Ishikawa (cell line): ENCODE measurements at regions not wholly inside any gene's neighbourhood (a gene's known extent, or its start where the extent isn't known, plus 50 kb on each side); places are given as distances from the start of the nearest gene placed in this dataset.
A peak's percentile ranks its signal among the peaks of the same experiment; 100 is the strongest.

Experiments
- CEBPB ChIP-seq: IDR thresholded peaks from 2 replicates; pipeline ENCODE4 v1.6.1; 2012
- CREB1 ChIP-seq: IDR thresholded peaks from 2 replicates; pipeline ENCODE4 v1.6.1; 2012; ENCODE audit warnings: low read depth
- EGR1 ChIP-seq: IDR thresholded peaks from 2 replicates; pipeline ENCODE4 v1.6.1; 2012
- EP300 ChIP-seq: IDR thresholded peaks from 2 replicates; pipeline ENCODE4 v1.6.1; 2012; ENCODE audit warnings: borderline replicate concordance
- FOXM1 ChIP-seq: IDR thresholded peaks from 2 replicates; pipeline ENCODE4 v1.6.1; 2012; ENCODE audit warnings: low read depth, borderline replicate concordance
- NFIC ChIP-seq: IDR thresholded peaks from 2 replicates; pipeline ENCODE4 v1.6.1; 2012
- RAD21 ChIP-seq: IDR thresholded peaks from 2 replicates; pipeline ENCODE4 v1.6.1; 2012; ENCODE audit warnings: low read depth
- TAF1 ChIP-seq: IDR thresholded peaks from 2 replicates; pipeline ENCODE4 v1.6.1; 2012; ENCODE audit warnings: low read depth, mild to moderate bottlenecking
- TCF12 ChIP-seq: IDR thresholded peaks from 2 replicates; pipeline ENCODE4 v1.6.1; 2012; ENCODE audit warnings: low read depth
- TEAD4 ChIP-seq: IDR thresholded peaks from 2 replicates; pipeline ENCODE4 v1.6.1; 2012
- YY1 ChIP-seq: IDR thresholded peaks from 2 replicates; pipeline ENCODE4 v1.6.1; 2012; ENCODE audit warnings: low read depth
- ZBTB7A ChIP-seq: IDR thresholded peaks from 2 replicates; pipeline ENCODE4 v1.6.1; 2012; ENCODE audit warnings: low read depth
- TF ChIP-seq, protein P1 (sequence below): IDR thresholded peaks from 2 replicates; pipeline ENCODE4 v1.6.1; 2012; ENCODE audit warnings: low read depth, mild to moderate bottlenecking
- TF ChIP-seq, protein P2 (sequence below): IDR thresholded peaks from 2 replicates; pipeline ENCODE4 v1.6.1; 2012
- TF ChIP-seq, protein P3 (sequence below): IDR thresholded peaks from 2 replicates; pipeline ENCODE4 v1.6.1; 2012

DNA sequence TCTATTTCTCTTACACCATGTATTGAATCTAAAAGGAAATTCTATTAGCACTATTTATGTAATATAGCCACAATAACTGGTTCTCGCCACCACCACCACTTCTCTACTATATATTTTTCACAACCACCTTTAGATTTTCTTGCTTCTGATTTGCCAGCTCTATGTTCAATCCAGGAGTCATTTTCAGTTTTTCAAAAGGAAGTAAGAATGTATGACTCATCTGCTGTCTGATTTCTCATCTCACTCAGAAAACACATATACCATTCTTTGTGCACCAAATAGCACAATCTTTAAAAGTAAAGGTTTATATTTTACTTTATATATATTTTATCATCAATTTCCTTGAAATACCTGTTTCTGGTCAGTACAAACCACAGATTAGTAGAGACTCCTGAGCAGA, 1127.5 kb downstream of the TAF11L14 start:
- no peak for TF ChIP-seq RAD21
- no peak for TF ChIP-seq CREB1
- TF ChIP-seq ZBTB7A, result no peak
- TF ChIP-seq, protein P1, sequence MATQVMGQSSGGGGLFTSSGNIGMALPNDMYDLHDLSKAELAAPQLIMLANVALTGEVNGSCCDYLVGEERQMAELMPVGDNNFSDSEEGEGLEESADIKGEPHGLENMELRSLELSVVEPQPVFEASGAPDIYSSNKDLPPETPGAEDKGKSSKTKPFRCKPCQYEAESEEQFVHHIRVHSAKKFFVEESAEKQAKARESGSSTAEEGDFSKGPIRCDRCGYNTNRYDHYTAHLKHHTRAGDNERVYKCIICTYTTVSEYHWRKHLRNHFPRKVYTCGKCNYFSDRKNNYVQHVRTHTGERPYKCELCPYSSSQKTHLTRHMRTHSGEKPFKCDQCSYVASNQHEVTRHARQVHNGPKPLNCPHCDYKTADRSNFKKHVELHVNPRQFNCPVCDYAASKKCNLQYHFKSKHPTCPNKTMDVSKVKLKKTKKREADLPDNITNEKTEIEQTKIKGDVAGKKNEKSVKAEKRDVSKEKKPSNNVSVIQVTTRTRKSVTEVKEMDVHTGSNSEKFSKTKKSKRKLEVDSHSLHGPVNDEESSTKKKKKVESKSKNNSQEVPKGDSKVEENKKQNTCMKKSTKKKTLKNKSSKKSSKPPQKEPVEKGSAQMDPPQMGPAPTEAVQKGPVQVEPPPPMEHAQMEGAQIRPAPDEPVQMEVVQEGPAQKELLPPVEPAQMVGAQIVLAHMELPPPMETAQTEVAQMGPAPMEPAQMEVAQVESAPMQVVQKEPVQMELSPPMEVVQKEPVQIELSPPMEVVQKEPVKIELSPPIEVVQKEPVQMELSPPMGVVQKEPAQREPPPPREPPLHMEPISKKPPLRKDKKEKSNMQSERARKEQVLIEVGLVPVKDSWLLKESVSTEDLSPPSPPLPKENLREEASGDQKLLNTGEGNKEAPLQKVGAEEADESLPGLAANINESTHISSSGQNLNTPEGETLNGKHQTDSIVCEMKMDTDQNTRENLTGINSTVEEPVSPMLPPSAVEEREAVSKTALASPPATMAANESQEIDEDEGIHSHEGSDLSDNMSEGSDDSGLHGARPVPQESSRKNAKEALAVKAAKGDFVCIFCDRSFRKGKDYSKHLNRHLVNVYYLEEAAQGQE, result no peak
- TF ChIP-seq TCF12, result no peak
- TF ChIP-seq TAF1, result no peak

DNA sequence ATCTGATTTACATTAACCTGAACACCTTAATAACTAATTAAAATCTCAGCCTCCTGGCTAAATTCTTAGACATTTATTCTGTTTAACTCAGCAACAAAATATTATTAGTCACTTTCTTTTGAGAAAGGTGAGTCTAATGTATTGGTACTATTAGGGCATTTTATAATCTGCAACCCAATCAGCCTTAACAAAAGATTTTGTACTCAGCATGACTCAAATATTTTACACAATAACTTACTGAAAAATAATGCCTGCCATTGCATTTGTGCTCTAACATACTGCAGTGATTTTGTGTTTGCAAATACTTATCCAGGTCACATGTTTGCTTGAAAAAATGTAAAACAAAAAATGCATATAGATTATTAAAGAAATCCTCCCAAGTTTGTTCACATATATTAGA, 1129.9 kb downstream of the TAF11L14 start:
- no peak for TF ChIP-seq NFIC
- no peak for TF ChIP-seq CEBPB
- TF ChIP-seq RAD21, result no peak
- no peak for TF ChIP-seq FOXM1
- TF ChIP-seq EGR1, result no peak
- TF ChIP-seq, protein P1, result no peak
- no peak for TF ChIP-seq TEAD4
- no peak for TF ChIP-seq CREB1
- no peak for TF ChIP-seq ZBTB7A

DNA sequence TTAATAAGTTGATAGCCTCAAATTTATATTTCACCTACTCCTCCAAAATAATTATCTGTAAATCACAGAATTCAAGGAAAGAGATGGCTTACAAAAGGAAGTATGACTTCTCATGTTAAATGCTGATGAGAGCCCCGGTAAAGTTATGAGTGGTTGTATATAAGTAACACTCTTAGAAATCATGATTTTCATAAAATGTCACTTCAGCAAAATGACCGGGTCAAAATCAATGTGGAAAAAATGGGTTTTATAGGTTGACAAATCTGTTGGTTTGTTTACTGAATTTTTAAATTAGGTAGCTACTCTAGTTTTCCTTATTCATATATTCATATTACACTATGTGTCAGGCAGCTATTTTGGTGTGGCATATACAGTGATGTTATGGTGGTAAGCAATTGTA, 1131.0 kb downstream of the TAF11L14 start:
- no peak for TF ChIP-seq TAF1
- no peak for TF ChIP-seq FOXM1
- TF ChIP-seq CEBPB, result no peak
- TF ChIP-seq, protein P2, sequence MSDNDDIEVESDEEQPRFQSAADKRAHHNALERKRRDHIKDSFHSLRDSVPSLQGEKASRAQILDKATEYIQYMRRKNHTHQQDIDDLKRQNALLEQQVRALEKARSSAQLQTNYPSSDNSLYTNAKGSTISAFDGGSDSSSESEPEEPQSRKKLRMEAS, result no peak
- TF ChIP-seq EP300, result no peak
- no peak for TF ChIP-seq RAD21
- TF ChIP-seq, protein P3, sequence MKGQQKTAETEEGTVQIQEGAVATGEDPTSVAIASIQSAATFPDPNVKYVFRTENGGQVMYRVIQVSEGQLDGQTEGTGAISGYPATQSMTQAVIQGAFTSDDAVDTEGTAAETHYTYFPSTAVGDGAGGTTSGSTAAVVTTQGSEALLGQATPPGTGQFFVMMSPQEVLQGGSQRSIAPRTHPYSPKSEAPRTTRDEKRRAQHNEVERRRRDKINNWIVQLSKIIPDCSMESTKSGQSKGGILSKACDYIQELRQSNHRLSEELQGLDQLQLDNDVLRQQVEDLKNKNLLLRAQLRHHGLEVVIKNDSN, result no peak
- no peak for TF ChIP-seq TCF12
- no peak for TF ChIP-seq YY1
- TF ChIP-seq NFIC, result no peak
- TF ChIP-seq CREB1, result no peak
- TF ChIP-seq ZBTB7A, result no peak
- no peak for TF ChIP-seq TEAD4
- TF ChIP-seq EGR1, result no peak
- TF ChIP-seq, protein P1, result no peak

DNA sequence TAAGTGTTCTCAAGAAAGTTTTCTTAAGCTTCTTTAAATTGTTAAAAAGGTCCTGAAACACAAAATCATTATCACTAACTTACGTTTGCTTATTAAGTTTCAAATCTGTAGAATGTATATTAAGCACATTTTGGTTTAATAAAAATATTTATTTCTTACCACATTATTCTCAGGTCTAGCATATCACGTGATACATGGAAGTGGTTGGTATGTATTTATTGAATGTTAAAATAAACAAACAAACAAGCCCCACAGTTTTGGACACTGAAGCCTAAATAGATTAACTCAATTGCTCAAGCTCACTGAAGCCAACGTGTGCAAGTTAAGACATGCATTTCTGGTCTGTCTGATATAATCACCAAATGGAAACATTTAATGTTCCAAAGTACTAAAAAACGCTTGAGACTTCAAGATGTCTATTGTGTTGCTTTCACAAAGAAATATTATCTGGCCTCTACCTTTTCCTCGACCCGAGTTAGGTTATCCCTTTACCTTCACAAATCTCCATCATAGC, 1136.9 kb downstream of the TAF11L14 start:
- TF ChIP-seq EP300 (no peak), YY1 (no peak)

DNA sequence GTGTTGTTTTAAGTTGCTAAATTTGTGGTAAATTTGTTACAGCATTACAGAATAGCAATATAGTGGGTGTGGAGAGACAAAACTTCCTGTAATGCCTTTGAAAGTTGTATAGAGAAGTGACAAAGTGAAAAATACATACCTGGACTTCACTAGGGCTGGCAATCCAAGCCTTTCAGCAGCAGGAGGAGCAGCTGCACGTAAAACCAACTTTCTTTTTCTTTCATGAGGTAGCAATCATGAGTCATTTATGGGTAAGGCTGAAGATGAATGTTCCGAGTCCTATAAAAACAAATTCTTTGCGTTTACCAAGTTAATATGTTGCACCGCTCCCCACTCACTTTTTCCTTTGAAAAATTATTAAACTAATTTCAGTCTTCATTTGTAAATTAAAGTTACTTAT, 1138.2 kb downstream of the TAF11L14 start:
- no peak for TF ChIP-seq ZBTB7A
- no peak for TF ChIP-seq FOXM1
- TF ChIP-seq RAD21, result peak; percentile 35; the same call in 1 of the 2 replicates
- no peak for TF ChIP-seq CEBPB
- no peak for TF ChIP-seq YY1

DNA sequence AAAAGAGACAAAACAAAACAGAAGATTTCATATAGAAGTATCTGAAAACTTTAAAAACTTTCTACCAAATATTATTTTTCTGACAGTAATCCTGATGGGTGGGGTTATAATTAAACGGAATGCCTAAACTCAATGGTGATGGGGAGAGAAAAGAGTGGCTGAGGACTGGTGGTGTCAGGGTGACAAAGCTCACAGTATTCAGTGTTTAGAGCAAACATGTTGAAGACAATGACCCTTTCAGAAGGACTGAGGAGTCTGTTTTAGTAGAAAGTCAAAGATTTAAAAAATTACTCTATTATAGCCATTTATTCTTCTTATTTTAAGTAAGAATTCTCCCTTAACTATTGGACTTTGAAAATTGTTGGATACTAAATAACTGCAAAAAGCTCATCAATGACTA, 1144.0 kb downstream of the TAF11L14 start:
- TF ChIP-seq FOXM1 (no peak), YY1 (no peak), TCF12 (no peak), CEBPB (no peak), TEAD4 (no peak), CREB1 (no peak), RAD21 (no peak), EGR1 (no peak), EP300 (no peak), NFIC (no peak)
- TF ChIP-seq, protein P2, result no peak
- TF ChIP-seq, protein P3, result no peak
